Natural killer cell (primary cell): ENCODE measurements at regions not wholly inside any gene's neighbourhood (a gene's known extent, or its start where the extent isn't known, plus 50 kb on each side); places are given as distances from the start of the nearest gene placed in this dataset.

Experiments used
- ATAC-seq, 3 donors: fragments of 150-1000 bp in 2 of 3; fragments of 200-7000 bp in 1 of 3; cut with Tn5 transposase; 1 replicate in 1 of 3; 2 replicates in 2 of 3; pipeline ENCODE4 v1.10.0; 2021; ENCODE audit warnings: mild to moderate bottlenecking in 2 of 3, moderate library complexity in 2 of 3
- DNase-seq, 2 donors: peaks; one replicate each; pipeline versions ENCODE4 v3.0.0 to v3.0.0-alpha.2; 2013 to 2021; ENCODE audit warnings: mixed read lengths in 1 of 2
- H3K27ac ChIP-seq: one replicate; pipeline ENCODE4 v1.5.1; 2013; ENCODE audit warnings: mild to moderate bottlenecking, low read length
- H3K27me3 ChIP-seq: one replicate; pipeline ENCODE4 v1.6.1; 2013; ENCODE audit warnings: low read length; ENCODE audit not compliant: control insufficient read depth, insufficient read depth
- H3K36me3 ChIP-seq: one replicate; pipeline ENCODE4 v1.6.1; 2013; ENCODE audit warnings: low read length; ENCODE audit not compliant: control insufficient read depth, insufficient read depth
- H3K4me1 ChIP-seq: one replicate; pipeline ENCODE4 v1.6.1; 2013; ENCODE audit warnings: low read length; ENCODE audit not compliant: control insufficient read depth, insufficient read depth
- H3K4me3 ChIP-seq: one replicate; pipeline ENCODE4 v1.5.1; 2013; ENCODE audit warnings: low read length
- H3K9me3 ChIP-seq: one replicate; pipeline ENCODE4 v1.6.1; 2013; ENCODE audit warnings: low read length; ENCODE audit not compliant: control insufficient read depth, insufficient read depth
- H3K27ac Mint-ChIP-seq, 2 donors: one replicate each; pipeline ENCODE4 v1.8.0; 2022; ENCODE audit warnings: mild to moderate bottlenecking in 2 of 2, mixed read lengths in 2 of 2, moderate library complexity in 1 of 2
- H3K27me3 Mint-ChIP-seq, 2 donors: one replicate each; pipeline ENCODE4 v1.8.0; 2022; ENCODE audit warnings: low read depth in 2 of 2, mixed read lengths in 2 of 2
- H3K36me3 Mint-ChIP-seq: one replicate; pipeline ENCODE4 v1.8.0; 2022; ENCODE audit warnings: mixed read lengths
- H3K4me1 Mint-ChIP-seq, 2 donors: one replicate each; pipeline ENCODE4 v1.8.0; 2022; ENCODE audit warnings: mixed read lengths in 2 of 2
- H3K4me3 Mint-ChIP-seq: one replicate; pipeline ENCODE4 v1.8.0; 2022; ENCODE audit warnings: mild to moderate bottlenecking, moderate library complexity, mixed read lengths
- H3K9me3 Mint-ChIP-seq, 2 donors: one replicate each; pipeline ENCODE4 v1.8.0; 2022; ENCODE audit warnings: mixed read lengths in 2 of 2
- WGBS: methylation state at CpG from one replicate; pipeline ENCODE4 v1.1.7; 2013; ENCODE audit warnings: missing lambda C conversion rate; ENCODE audit not compliant: insufficient coverage; 5-methylcytosine and 5-hydroxymethylcytosine counted together
- intact Hi-C: fragments of 100-400 bp; cut with micrococcal nuclease; formaldehyde crosslinking; loops from one replicate; pipeline ENCODE4 v1.14.2; 2022
- TF ChIP-seq, protein P1 (sequence below): fragments of 200-600 bp; IDR thresholded peaks from one replicate; pipeline ENCODE4 v1.8.0; 2022; ENCODE audit warnings: antibody characterized with exemption

- peaks cover 0 to 10% of the 10 kb centered on the region in 2 donors for H3K9me3 Mint-ChIP-seq
- Histone ChIP-seq H3K9me3 (no peaks in the 10 kb centered on the region), H3K27ac (no peak overlapping the region), H3K4me3 (no peak overlapping the region), H3K36me3 (no peaks in the 10 kb centered on the region), H3K27me3 (no peaks in the 10 kb centered on the region), H3K4me1 (no peaks in the 10 kb centered on the region)
- no peak for DNase-seq
- whole genome bisulfite sequencing = 72% methylated on average over 33 of the region's 37 CpGs
- H3K27ac Mint-ChIP-seq = no peak overlapping the region
- no peaks in the 10 kb centered on the region for H3K4me1 Mint-ChIP-seq
- H3K4me3 Mint-ChIP-seq = no peak overlapping the region
- TF ChIP-seq, protein P1, sequence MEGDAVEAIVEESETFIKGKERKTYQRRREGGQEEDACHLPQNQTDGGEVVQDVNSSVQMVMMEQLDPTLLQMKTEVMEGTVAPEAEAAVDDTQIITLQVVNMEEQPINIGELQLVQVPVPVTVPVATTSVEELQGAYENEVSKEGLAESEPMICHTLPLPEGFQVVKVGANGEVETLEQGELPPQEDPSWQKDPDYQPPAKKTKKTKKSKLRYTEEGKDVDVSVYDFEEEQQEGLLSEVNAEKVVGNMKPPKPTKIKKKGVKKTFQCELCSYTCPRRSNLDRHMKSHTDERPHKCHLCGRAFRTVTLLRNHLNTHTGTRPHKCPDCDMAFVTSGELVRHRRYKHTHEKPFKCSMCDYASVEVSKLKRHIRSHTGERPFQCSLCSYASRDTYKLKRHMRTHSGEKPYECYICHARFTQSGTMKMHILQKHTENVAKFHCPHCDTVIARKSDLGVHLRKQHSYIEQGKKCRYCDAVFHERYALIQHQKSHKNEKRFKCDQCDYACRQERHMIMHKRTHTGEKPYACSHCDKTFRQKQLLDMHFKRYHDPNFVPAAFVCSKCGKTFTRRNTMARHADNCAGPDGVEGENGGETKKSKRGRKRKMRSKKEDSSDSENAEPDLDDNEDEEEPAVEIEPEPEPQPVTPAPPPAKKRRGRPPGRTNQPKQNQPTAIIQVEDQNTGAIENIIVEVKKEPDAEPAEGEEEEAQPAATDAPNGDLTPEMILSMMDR = no peak
- no peaks in the 10 kb centered on the region for H3K36me3 Mint-ChIP-seq
- ATAC-seq = no peak
- H3K27me3 Mint-ChIP-seq = no peaks in the 10 kb centered on the region
- intact Hi-C loops = no loop called here
Measured at GRCh38 chr3:87052499-87053260, 61.7 kb upstream of the VGLL3 start.

DNA sequence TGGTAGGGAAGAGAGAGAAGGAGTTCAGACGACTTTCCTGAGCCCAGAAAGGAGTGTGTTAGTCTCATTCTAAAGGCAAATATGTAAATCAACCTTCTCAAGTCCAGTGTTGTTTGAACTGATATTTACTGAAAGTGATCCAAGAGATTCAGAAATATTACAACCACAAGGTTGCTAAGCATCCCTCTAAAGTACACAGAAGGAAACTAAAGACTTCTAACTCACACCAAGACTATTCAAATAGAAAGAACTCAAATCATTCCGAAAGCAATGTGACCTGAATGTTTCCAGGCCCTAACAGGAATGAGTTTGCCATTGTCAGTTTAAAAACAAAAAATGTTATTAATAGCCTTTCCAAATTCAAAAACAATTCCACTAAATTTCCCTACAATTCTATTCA, 56.9 kb upstream of the VGLL3 start:
- no peaks in the 10 kb centered on the region for H3K9me3 Mint-ChIP-seq
- TF ChIP-seq, protein P1 = no peak
- WGBS = 59% methylated on average over 2 of the region's 2 CpGs

DNA sequence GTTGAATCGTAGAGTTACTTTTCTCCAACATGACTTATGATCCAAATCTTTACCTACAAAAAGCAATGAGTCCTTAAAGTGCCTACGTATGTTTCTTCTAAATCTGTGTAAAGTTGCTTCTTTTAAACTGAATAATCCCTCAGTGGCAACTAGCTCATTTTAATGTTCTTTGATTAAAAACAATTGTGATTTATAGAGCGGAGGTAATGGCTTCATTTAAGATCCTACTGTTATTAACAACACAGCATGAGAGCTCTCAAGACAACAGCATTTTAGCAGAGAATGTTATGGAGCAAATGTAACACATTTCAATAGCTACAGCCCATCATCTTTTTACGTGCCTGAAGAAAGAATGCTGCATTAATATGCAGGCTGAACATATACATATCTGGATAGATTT, 55.3 kb upstream of the VGLL3 start:
- intact Hi-C loops = no loop called here
- TF ChIP-seq, protein P1 = no peak
- H3K36me3 Mint-ChIP-seq = no peaks in the 10 kb centered on the region
- no peak overlapping the region for H3K27ac Mint-ChIP-seq
- Histone ChIP-seq H3K27ac (no peak overlapping the region), H3K9me3 (no peaks in the 10 kb centered on the region), H3K27me3 (no peaks in the 10 kb centered on the region), H3K4me1 (no peaks in the 10 kb centered on the region), H3K36me3 (no peaks in the 10 kb centered on the region), H3K4me3 (no peak overlapping the region)
- H3K4me3 Mint-ChIP-seq = no peak overlapping the region
- DNase-seq (no peak), ATAC-seq (no peak)
- 69% methylated on average over 1 of the region's 4 CpGs for WGBS
- no peaks in the 10 kb centered on the region for H3K4me1 Mint-ChIP-seq
- H3K27me3 Mint-ChIP-seq = no peaks in the 10 kb centered on the region
- H3K9me3 Mint-ChIP-seq = peaks cover 0 to 3% of the 10 kb centered on the region in 2 donors

More for the DNA sequence above, 56.9 kb upstream of the VGLL3 start:
- no peak overlapping the region for H3K27ac Mint-ChIP-seq
- H3K4me3 Mint-ChIP-seq = no peak overlapping the region
- no peaks in the 10 kb centered on the region for H3K36me3 Mint-ChIP-seq
- Histone ChIP-seq H3K27me3 (no peaks in the 10 kb centered on the region), H3K4me1 (no peaks in the 10 kb centered on the region), H3K4me3 (no peak overlapping the region), H3K9me3 (no peaks in the 10 kb centered on the region), H3K27ac (no peak overlapping the region), H3K36me3 (no peaks in the 10 kb centered on the region)
- H3K27me3 Mint-ChIP-seq = no peaks in the 10 kb centered on the region
- H3K4me1 Mint-ChIP-seq = no peaks in the 10 kb centered on the region
- intact Hi-C loops = no loop called here
- DNase-seq = no peak
- ATAC-seq = no peak

DNA sequence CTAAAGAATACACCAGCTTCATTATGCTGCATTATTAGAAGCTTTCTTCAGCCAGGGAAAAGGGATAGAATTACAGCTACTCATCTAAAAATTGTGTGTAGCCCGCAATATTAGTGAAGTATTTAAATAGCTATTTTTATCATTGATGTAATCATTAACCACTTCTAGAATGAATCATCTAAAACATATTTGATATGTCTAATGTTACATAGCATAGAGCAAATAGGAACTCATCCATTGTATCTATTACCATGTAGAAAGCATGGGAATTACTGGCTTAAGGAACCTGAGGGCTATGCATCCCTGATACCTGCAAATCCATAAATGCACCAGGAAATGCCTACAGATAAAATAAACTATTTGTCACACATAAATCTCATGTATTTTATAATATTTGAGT, 54.5 kb upstream of the VGLL3 start:
- Mint-ChIP-seq H3K4me1 (no peaks in the 10 kb centered on the region), H3K36me3 (no peaks in the 10 kb centered on the region), H3K27ac (no peak overlapping the region), H3K27me3 (no peaks in the 10 kb centered on the region), H3K9me3 (peaks cover 0 to 6% of the 10 kb centered on the region in 2 donors), H3K4me3 (no peak overlapping the region)
- Histone ChIP-seq H3K27ac (no peak overlapping the region), H3K4me1 (no peaks in the 10 kb centered on the region), H3K4me3 (no peak overlapping the region), H3K27me3 (no peaks in the 10 kb centered on the region), H3K36me3 (no peaks in the 10 kb centered on the region), H3K9me3 (no peaks in the 10 kb centered on the region)
- TF ChIP-seq, protein P1 = no peak
- intact Hi-C loops = no loop called here
- ATAC-seq (no peak), DNase-seq (no peak)
- no CpG with 5 or more reads among the region's 1 CpG for WGBS
